HG02610 (cell line): ENCODE measurements at regions not wholly inside any gene's neighbourhood (a gene's known extent, or its start where the extent isn't known, plus 50 kb on each side); places are given as distances from the start of the nearest gene placed in this dataset.
A peak's percentile ranks its signal among the peaks of the same experiment; 100 is the strongest.
"Not testable (repeated sequence)": the region's sequence is repeated elsewhere in the genome, so short reads cannot be mapped to it uniquely, and the experiment has no call there.

Source experiments
- ATAC-seq: cut with Tn5 transposase; IDR thresholded peaks from one replicate; pipeline ENCODE4 v1.9.1; 2021; ENCODE audit warnings: mild to moderate bottlenecking, moderate library complexity; ENCODE audit not compliant: unreplicated experiment

GRCh38 chr6:18586133-18586532 is 199.0 kb downstream of the RNF144B start:
- ATAC-seq: no peak

- peak; percentile 77 for ATAC-seq
Observed at GRCh38 chr6:18595774-18596530, 208.8 kb downstream of the RNF144B start.

- no peak for ATAC-seq
Observed at GRCh38 chr6:18596531-18596835, 209.3 kb downstream of the RNF144B start.

DNA sequence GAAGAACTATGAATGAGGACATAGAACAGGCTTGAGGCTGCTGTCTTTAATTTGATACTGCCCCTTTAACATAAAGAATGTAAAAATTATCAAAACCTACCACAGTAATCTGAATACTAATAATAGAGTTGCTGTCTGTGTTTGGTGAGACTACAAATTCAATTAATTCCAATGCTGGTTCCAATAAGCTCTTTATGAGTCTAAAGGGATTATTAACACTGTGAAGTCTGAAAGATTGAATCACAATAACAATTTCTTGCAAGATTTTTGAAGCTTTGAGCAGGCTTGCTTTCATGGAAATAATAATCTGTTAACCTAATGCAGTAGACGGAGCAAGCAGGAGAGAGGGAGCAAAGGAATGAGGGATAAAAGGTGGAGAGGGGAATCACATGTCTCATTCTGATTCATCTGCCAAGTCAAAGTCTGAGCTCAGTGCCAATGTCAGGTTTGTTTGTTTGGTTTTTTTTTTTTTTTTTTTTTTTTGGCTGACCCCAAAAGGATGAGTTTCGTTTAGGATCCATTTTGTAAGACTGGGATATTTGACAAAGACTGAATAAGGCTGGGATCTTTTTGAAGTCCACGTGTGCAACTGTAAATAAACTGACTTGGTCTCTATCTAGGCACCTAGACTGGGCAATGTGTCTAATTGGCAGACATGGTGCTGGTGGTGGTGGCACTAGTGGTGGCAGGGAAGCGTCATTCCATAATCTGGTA is 211.6 kb downstream of the RNF144B start:
- ATAC-seq: no peak

DNA sequence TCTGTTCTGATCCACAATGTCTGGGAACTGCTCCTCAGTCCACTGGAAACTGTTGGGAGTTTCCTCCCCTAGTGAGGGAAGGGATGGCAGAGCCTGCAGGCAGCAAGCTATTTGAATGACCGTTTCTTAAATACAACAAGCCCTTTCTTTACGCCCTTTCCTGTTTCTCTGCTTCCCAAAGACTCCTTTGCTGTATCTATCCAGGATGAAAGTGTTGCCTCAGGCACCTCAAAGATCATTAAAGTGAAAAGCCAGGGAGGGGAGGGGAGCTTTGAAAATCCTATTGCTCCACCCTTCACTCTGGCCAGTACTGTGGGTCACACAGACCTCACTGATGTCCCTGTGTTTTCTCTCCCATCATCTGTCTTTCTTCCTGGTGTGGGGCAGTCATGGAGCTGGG is 213.1 kb downstream of the RNF144B start:
- ATAC-seq: no peak

DNA sequence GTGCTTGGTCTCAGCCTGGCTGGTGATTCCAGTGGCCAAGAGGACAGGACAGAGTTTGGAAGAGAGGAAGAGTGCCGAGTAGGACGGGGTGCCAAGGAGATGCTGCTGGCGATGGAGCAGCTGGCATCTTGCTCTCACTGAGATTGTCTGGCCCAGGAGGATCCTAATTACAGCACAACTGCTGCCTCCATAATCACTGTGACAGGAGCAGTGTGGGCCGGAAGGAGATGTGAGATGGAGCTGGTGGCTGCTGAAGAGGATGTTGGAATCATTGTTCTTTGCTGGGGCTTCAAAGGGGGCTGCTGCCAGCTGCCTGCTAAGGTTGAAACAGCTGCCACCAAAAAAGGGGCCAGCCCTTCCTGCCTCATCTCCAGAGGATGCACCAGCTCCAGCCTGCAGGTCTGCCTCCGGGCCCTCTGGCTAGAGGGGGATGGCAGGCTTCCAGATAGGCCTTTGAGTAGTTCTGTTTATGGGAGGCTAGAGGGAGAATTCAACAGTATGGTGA is 214.4 kb downstream of the RNF144B start:
- ATAC-seq: no peak

GRCh38 chr6:18602931-18603330 is 215.8 kb downstream of the RNF144B start:
- no peak for ATAC-seq

DNA sequence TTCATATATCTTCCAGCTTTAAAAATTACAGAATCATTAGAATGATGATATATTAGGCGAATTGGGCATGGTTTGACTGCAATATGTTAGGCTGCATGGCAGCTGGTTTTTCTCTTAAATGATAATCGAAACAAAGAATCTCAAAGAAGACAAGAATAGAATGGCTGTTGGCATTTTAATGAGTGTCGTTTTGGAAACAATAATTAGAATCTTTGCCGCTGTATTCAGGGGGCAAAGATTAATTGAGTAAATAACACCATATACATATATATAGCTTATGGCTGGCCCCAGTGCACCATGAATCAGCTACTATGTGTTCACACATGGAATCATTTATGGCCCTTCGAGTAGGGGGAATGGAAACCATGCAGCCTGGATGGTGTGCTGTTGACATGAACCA is 216.2 kb downstream of the RNF144B start:
- no peak for ATAC-seq

GRCh38 chr6:18605841-18606240 is 218.7 kb downstream of the RNF144B start:
- no peak for ATAC-seq

- ATAC-seq: no peak
Observed at GRCh38 chr6:18609715-18610114, 222.6 kb downstream of the RNF144B start.

DNA sequence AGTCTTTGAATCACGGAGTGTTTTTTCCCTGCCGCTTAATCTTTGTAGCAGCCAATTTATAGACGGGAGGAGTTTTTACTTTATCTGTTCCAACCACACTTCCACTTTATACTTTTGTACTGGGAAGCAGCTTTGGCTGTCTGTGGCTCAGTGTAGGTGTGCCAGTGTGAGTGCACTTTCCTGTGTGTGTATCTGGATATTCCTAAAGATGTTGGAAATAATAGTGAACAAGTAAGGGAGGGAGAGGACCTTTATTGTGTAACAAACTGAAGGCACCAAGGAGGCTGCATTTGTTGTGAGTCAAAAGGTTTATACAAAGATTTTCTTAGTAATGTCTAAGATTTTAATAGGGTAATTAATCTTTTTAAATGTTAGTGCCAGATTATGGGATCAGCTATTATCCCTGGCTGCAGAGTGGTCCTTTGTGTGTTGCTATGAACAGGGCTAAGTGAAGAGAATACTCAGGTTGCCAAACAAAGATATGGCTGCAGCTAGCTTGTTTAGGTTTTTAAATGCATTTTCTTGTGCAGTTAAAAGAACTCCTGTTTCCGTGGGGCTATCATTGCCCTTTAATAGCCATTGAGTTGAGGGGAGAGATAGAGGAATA is 226.3 kb downstream of the RNF144B start:
- no peak for ATAC-seq

- ATAC-seq: no peak
Observed at GRCh38 chr6:18629571-18629970, 242.4 kb downstream of the RNF144B start.

DNA sequence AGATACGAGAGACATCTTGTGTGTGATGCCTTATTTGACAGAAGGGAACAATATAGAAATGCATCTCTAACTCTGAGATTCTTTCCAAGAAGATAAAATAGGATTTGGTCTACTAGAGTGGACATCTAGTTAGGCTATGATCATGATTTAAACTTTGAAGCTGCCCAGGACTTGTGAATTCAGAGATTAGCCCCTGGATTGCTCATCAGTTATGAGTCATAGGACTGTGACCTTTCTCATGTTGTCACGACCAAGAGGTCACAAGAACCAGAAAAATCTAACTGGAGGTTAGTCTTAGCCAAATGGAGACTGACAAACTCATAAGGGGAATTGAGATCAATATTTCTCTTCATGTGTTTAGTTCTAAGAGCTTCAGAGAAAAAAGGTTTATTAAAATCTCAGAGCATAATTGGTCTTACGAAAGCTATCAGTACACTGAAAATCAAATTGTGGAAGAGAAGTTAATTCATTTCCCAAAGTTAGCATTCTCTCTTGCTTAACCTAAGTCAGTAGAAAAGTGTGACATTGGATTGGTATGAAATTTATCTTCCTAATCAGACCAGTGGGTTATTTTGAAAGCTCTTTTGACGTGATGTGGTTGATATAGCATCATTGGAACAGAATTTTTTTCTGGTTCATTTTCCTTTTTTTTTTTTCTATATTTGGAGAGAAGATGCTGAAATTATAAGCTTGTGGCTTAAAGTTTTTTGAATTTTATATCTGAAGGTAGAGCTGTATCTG is 245.7 kb downstream of the RNF144B start:
- ATAC-seq: no peak

DNA sequence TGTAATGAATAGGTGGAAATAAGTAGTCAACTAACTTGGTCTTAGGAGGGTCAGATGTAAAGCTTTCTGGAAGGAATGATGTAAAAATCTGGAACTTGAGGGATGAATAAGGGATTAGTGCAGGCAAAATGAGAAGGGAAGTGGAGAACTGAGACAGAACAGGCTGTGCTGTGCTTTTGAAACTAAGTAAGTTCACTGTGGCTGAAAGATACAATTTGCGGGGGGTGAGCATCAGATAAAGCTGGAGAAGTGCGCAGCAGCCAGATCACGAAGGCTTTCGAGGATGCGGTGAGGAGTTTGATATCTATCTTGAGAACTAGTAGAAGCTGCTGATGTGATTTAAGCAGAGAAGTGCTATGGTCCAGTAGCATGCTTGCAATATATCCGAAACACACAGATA is 247.8 kb downstream of the RNF144B start:
- ATAC-seq: no peak

GRCh38 chr6:18640134-18640533 is 253.0 kb downstream of the RNF144B start:
- no peak for ATAC-seq

- ATAC-seq: no peak
Observed at GRCh38 chr6:18640754-18641153, 253.6 kb downstream of the RNF144B start.

DNA sequence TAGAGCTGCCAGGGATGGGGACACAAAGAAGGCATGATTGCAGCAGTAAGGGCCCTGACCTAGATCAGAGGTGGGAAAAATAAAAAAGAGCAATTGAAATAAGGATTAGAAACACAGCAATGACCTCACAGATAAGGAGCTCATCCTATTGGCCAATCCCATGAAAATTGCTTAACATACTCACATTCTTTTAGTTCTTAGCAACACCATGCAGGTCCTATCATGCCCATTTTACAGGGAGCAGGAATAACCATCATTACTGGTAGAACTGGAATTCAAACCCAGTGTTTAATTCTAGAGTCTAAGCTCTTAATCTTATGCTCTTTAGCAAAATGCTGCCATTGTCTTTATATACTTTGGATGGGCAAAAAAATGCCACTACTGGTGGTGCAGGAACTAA is 267.7 kb downstream of the RNF144B start:
- ATAC-seq: no peak

GRCh38 chr6:18656506-18656905 is 269.4 kb downstream of the RNF144B start:
- no peak for ATAC-seq

DNA sequence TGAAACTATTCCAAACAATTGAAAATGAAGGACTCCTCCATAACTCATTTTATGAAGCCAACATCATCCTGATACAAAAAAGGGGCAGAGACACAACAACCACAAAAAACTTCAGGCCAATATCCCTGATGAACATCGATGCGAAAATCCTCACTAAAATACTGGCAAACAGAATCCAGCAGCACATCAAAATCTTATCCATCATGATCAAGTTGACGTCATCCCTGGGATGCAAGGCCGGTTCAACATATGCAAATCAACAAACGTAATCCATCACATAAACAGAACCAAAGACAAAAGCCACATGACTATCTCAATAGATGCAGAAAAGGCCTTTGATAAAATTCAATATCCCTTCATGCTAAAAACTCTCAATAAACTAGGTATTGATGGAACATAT is 272.8 kb downstream of the RNF144B start:
- ATAC-seq: not testable (repeated sequence)

- ATAC-seq: no peak
Observed at GRCh38 chr6:18663011-18663410, 275.9 kb downstream of the RNF144B start.

- ATAC-seq: no peak
Observed at GRCh38 chr6:18664401-18664800, 277.3 kb downstream of the RNF144B start.
